ENCODE measurements at regions not wholly inside any gene's neighbourhood (a gene's known extent, or its start where the extent isn't known, plus 50 kb on each side); places are given as distances from the start of the nearest gene placed in this dataset.
"Not testable (repeated sequence)": the region's sequence is repeated elsewhere in the genome, so short reads cannot be mapped to it uniquely, and the experiment has no call there.

- H3K4me2 ChIP-seq (ENCODE audit: low read length) = peak overlapping the region; percentile 91
- not testable (repeated sequence) for H3K36me3 ChIP-seq (ENCODE audit: control insufficient read depth, low read length); H3K27me3 ChIP-seq (ENCODE audit: control insufficient read depth, low read length); H3K79me2 ChIP-seq (ENCODE audit: control insufficient read depth, low read length); H3K9me2 ChIP-seq (replicated peaks; ENCODE audit: control insufficient read depth, low read length); H3K9me3 ChIP-seq (ENCODE audit: control insufficient read depth, insufficient read depth, low read length); H4K20me1 ChIP-seq (ENCODE audit: control insufficient read depth, insufficient read depth, low read depth, low read length)
- TF ChIP-seq, protein P1, sequence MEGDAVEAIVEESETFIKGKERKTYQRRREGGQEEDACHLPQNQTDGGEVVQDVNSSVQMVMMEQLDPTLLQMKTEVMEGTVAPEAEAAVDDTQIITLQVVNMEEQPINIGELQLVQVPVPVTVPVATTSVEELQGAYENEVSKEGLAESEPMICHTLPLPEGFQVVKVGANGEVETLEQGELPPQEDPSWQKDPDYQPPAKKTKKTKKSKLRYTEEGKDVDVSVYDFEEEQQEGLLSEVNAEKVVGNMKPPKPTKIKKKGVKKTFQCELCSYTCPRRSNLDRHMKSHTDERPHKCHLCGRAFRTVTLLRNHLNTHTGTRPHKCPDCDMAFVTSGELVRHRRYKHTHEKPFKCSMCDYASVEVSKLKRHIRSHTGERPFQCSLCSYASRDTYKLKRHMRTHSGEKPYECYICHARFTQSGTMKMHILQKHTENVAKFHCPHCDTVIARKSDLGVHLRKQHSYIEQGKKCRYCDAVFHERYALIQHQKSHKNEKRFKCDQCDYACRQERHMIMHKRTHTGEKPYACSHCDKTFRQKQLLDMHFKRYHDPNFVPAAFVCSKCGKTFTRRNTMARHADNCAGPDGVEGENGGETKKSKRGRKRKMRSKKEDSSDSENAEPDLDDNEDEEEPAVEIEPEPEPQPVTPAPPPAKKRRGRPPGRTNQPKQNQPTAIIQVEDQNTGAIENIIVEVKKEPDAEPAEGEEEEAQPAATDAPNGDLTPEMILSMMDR (IDR thresholded peaks at IDR 0.05; ENCODE audit: low read depth, low read length, poor library complexity, severe bottlenecking) = peak; percentile 59
- H3F3A ChIP-seq (ENCODE audit: control insufficient read depth, insufficient read depth) = peaks cover 15% of the 10 kb centered on the region; the same call in 1 of the 2 replicates
- peak overlapping the region; percentile 95 for H3K27ac ChIP-seq (ENCODE audit: low read depth, low read length)
- H3K4me3 ChIP-seq (ENCODE audit: low read length) = peak overlapping the region; percentile 57
- peaks cover 74% of the 10 kb centered on the region for H3K4me1 ChIP-seq (ENCODE audit: control insufficient read depth, low read length)
These were observed 1065.9 kb downstream of the TMEM121 start for GRCh38 chr14:106592115-106592852.

GRCh38 chr14:106599209-106599608 lies 1072.8 kb downstream of the TMEM121 start:
- Histone ChIP-seq H3K27ac (ENCODE audit: low read depth, low read length) (no peak overlapping the region), H4K20me1 (ENCODE audit: control insufficient read depth, insufficient read depth, low read depth, low read length) (no peaks in the 10 kb centered on the region)

DNA sequence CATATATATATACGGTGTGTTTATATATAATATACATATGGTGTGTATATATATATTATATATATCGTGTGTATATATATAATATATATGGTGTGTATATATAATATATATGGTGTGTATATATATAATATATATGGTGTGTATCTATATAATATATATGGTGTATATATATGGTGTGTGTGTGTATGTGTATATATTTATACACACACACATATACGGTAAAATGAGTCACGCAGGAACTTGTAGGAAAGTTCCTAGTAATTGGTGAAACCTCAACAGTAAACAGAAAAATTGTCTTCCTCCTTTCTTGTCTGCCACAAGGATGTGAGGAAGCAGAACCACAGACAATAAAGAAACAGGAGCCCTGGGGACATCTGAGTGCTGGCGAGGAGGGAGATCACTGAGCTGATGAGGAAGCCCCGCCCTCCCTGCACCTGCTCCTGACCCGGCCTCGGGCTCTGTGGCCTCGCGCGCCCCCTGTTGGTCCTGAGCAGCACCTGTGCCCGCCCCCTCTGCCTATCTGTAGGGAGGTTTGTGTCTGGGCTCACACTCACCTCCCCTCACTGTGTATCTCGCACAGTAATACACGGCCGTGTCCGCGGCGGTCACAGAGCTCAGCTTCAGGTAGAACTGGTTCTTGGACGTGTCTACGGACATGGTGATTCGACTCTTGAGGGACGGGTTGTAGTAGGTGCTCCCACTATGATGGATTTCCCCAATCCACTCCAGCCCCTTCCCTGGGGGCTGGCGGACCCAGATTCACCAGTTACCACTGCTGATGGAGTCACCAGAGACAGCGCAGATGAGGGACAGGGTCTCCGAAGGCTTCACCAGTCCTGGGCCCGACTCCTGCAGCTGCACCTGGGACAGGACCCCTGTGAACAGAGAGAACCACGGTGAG lies 1079.4 kb downstream of the TMEM121 start:
- H3K4me2 ChIP-seq (ENCODE audit: low read length) = peak overlapping the region; percentile 59
- H3K9me2 ChIP-seq (replicated peaks; ENCODE audit: control insufficient read depth, low read length) = no peaks in the 10 kb centered on the region
- peaks cover 9% of the 10 kb centered on the region; the same call in 1 of the 2 replicates for H3K9me3 ChIP-seq (ENCODE audit: control insufficient read depth, insufficient read depth, low read length)
- no peaks in the 10 kb centered on the region for H3K36me3 ChIP-seq (ENCODE audit: control insufficient read depth, low read length)
- no peak overlapping the region for H3K27ac ChIP-seq (ENCODE audit: low read depth, low read length)
- H3K27me3 ChIP-seq (ENCODE audit: control insufficient read depth, low read length) = no peaks in the 10 kb centered on the region
- H3K4me3 ChIP-seq (ENCODE audit: low read length) = peak overlapping the region; percentile 48
- H3K4me1 ChIP-seq (ENCODE audit: control insufficient read depth, low read length) = peaks cover 29% of the 10 kb centered on the region
- TF ChIP-seq, protein P1 (IDR thresholded peaks at IDR 0.05; ENCODE audit: low read depth, low read length, poor library complexity, severe bottlenecking) = peak; percentile 79
- no peak for TF ChIP-seq EZH2phosphoT487 (IDR thresholded peaks at IDR 0.05; ENCODE audit: borderline replicate concordance, low read length)
- H4K20me1 ChIP-seq (ENCODE audit: control insufficient read depth, insufficient read depth, low read depth, low read length) = no peaks in the 10 kb centered on the region
- H3K79me2 ChIP-seq (ENCODE audit: control insufficient read depth, low read length) = no peaks in the 10 kb centered on the region
- no peaks in the 10 kb centered on the region for H3F3A ChIP-seq (ENCODE audit: control insufficient read depth, insufficient read depth)

More at GRCh38 chr14:106599209-106599608, 1072.8 kb downstream of the TMEM121 start:
- no peak for TF ChIP-seq EZH2phosphoT487 (IDR thresholded peaks at IDR 0.05; ENCODE audit: borderline replicate concordance, low read length)
- TF ChIP-seq, protein P1 (IDR thresholded peaks at IDR 0.05; ENCODE audit: low read depth, low read length, poor library complexity, severe bottlenecking) = no peak
- peaks cover 12% of the 10 kb centered on the region for H3K4me1 ChIP-seq (ENCODE audit: control insufficient read depth, low read length)
- no peaks in the 10 kb centered on the region for H3K9me3 ChIP-seq (ENCODE audit: control insufficient read depth, insufficient read depth, low read length)
- no peaks in the 10 kb centered on the region for H3K79me2 ChIP-seq (ENCODE audit: control insufficient read depth, low read length)
- no peaks in the 10 kb centered on the region for H3K9me2 ChIP-seq (replicated peaks; ENCODE audit: control insufficient read depth, low read length)
- no peaks in the 10 kb centered on the region for H3K36me3 ChIP-seq (ENCODE audit: control insufficient read depth, low read length)
- H3K27me3 ChIP-seq (ENCODE audit: control insufficient read depth, low read length) = no peaks in the 10 kb centered on the region
- no peaks in the 10 kb centered on the region for H3F3A ChIP-seq (ENCODE audit: control insufficient read depth, insufficient read depth)
- no peak overlapping the region for H3K4me3 ChIP-seq (ENCODE audit: low read length)
- H3K4me2 ChIP-seq (ENCODE audit: low read length) = no peak overlapping the region

All from DOHH2 (cell line).